SIG-M5 treated with dmso at 0.1 percent for 504 hours (cell line): ENCODE measurements at regions not wholly inside any gene's neighbourhood (a gene's known extent, or its start where the extent isn't known, plus 50 kb on each side); places are given as distances from the start of the nearest gene placed in this dataset.
"Not testable (repeated sequence)": the region's sequence is repeated elsewhere in the genome, so short reads cannot be mapped to it uniquely, and the experiment has no call there.

Experiments
- DNase-seq: peaks from one replicate; lab custom pipeline; 2025; ENCODE audit not compliant: unreplicated experiment; lab: John Stamatoyannopoulos, UW

GRCh38 chr2:77831898-77832297 is 309.7 kb upstream of the LRRTM4 start:
- no peak for DNase-seq

GRCh38 chr2:77834360-77835002 is 312.3 kb upstream of the LRRTM4 start:
- DNase-seq: no peak

GRCh38 chr2:77838441-77838840 is 316.3 kb upstream of the LRRTM4 start:
- no peak for DNase-seq

GRCh38 chr2:77839102-77839501 is 316.9 kb upstream of the LRRTM4 start:
- DNase-seq: no peak

- DNase-seq: no peak
These were observed 339.9 kb upstream of the LRRTM4 start for GRCh38 chr2:77862120-77862519.

GRCh38 chr2:77864426-77864825 is 342.2 kb upstream of the LRRTM4 start:
- no peak for DNase-seq

- DNase-seq: no peak
These were observed 344.5 kb upstream of the LRRTM4 start for GRCh38 chr2:77866661-77867060.

GRCh38 chr2:77867146-77867545 is 345.0 kb upstream of the LRRTM4 start:
- no peak for DNase-seq

- no peak for DNase-seq
These were observed 351.3 kb upstream of the LRRTM4 start for GRCh38 chr2:77873506-77873905.

- not testable (repeated sequence) for DNase-seq
These were observed 378.0 kb upstream of the LRRTM4 start for GRCh38 chr2:77900211-77900610.

- DNase-seq: no peak
These were observed 388.0 kb upstream of the LRRTM4 start for GRCh38 chr2:77910136-77910535.

GRCh38 chr2:77920838-77921366 is 398.7 kb upstream of the LRRTM4 start:
- DNase-seq: no peak

GRCh38 chr2:77922567-77922966 is 400.4 kb upstream of the LRRTM4 start:
- DNase-seq: no peak

- no peak for DNase-seq
These were observed 415.2 kb upstream of the LRRTM4 start for GRCh38 chr2:77937366-77937765.

- DNase-seq: no peak
These were observed 416.3 kb upstream of the LRRTM4 start for GRCh38 chr2:77938462-77938861.

GRCh38 chr2:77939370-77939769 is 417.2 kb upstream of the LRRTM4 start:
- no peak for DNase-seq

GRCh38 chr2:77939801-77940200 is 417.6 kb upstream of the LRRTM4 start:
- no peak for DNase-seq

- DNase-seq: no peak
These were observed 432.8 kb upstream of the LRRTM4 start for GRCh38 chr2:77954931-77955330.

- no peak for DNase-seq
These were observed 440.8 kb upstream of the LRRTM4 start for GRCh38 chr2:77962943-77963342.

GRCh38 chr2:77977471-77978063 is 455.4 kb upstream of the LRRTM4 start:
- DNase-seq: no peak

GRCh38 chr2:77995161-77995560 is 473.0 kb upstream of the LRRTM4 start:
- DNase-seq: no peak

- no peak for DNase-seq
These were observed 477.2 kb upstream of the LRRTM4 start for GRCh38 chr2:77999376-77999775.

- no peak for DNase-seq
These were observed 487.1 kb upstream of the LRRTM4 start for GRCh38 chr2:78009289-78009688.
